GM18870 (cell line): ENCODE measurements at regions not wholly inside any gene's neighbourhood (a gene's known extent, or its start where the extent isn't known, plus 50 kb on each side); places are given as distances from the start of the nearest gene placed in this dataset.
"Not testable (repeated sequence)": the region's sequence is repeated elsewhere in the genome, so short reads cannot be mapped to it uniquely, and the experiment has no call there.

ENCODE experiments used
- ATAC-seq: cut with Tn5 transposase; IDR thresholded peaks from one replicate; pipeline ENCODE4 v1.9.1; 2021; ENCODE audit warnings: moderate library complexity; ENCODE audit not compliant: unreplicated experiment

DNA sequence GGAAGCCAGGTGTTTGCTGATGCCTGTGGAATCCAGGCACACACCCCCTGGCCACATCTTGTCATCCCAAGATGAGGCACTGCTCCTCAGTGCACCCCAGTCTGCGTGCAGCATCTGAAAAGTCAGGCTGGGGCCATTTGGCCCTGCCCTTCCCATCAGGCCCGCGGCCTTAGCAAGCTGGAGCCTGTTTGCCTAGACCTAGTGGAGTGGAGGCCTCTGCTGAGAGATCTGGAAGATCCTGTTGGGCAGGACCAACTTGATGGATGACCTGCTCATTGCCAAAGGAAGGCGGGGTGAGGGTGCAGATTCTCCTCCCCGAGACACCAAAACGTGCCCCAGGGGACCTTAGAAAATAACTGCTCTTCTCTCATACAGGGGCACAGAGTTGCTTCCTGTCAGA lies 220.2 kb downstream of the SHQ1 start:
- ATAC-seq: no peak

DNA sequence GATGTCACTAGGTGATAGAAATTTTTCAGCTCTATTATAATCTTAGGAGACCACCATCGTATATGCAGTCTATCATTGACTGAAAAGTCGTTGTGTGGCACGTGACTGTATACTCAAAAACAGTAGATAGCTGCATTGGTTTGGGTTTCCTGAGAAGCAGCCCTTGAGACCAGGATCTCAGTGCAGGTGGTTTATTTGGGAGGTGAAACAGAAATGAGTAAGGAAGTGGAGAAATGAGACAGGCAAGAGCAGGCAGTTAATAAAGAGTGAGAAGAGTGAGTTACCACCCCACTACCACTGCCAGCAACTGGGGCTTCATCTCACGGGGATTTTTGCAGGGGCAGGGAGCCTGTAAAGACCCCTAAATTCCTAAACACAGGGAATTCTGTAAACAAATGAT lies 221.0 kb downstream of the SHQ1 start:
- no peak for ATAC-seq

GRCh38 chr3:72625602-72626337 lies 222.5 kb downstream of the SHQ1 start:
- no peak for ATAC-seq

DNA sequence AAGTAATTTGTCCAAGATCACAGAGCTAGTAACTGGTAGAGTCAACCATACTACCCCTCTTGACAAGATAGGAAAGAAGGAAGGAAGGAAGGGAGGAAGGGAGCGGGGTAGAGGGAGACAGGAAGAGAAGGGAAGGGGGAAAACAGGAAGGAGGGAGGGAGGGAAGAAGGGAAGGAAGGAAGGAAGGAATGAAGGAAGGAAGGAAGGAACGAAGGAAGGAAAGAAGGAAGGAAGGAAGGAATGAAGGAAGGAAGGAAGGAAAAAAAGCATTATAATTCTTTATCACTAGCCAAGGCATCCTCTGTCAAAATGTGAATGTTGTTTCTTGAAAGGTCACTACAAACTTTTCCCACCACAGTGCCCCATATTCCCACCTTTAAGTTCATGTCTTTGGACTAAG lies 223.6 kb downstream of the SHQ1 start:
- no peak for ATAC-seq

- no peak for ATAC-seq
Measured at GRCh38 chr3:72618739-72619138, 229.5 kb downstream of the SHQ1 start.

DNA sequence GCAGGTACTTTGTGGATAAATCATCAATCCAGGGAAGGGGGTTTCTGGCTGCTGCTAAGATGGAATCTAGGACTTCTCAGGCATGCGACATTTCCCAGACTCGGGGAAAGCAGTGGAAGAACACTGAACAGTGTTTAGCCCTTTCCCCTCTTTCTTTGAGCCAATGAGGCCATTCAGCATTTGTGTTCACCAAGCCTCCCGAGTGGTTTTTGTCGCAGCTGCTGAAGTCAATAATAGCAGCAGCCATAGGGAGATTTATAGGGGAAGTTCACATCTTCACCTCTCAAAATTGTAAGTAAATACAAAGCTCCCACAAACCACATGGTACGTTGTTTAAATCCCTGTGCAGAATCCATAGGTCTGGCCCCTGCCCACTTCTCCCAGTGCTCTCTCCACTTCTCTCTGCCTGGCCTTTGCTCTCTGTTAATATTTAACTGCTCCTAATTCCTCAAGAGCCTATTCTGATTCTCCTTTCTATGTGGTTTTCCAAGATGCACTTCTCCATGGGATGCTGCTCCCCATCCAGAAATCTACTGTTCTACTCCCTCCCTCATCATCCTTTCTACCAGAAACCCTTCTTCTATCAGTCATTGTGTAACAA lies 230.7 kb downstream of the SHQ1 start:
- no peak for ATAC-seq

GRCh38 chr3:72615776-72616175 lies 232.5 kb downstream of the SHQ1 start:
- ATAC-seq: no peak

DNA sequence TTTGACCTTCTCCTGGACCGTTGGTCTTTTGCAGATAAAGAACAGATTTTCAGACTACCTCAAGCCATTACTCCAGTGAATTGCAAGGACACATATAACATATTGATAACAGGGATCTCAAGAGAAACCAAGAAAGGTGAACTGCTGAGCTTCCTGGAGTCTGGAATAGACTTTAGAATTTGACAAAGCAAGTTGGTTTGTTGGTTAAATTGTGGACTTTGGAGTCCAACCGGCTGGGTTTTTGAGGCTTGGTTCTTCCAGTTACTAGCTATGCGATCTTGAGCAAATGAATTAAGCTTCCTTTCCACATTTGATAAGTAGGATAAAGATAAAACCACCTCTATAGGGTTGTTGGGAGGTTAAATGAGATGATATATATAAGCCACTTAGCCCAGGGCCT lies 233.1 kb downstream of the SHQ1 start:
- no peak for ATAC-seq

- ATAC-seq: no peak
Measured at GRCh38 chr3:72614394-72615074, 233.7 kb downstream of the SHQ1 start.

DNA sequence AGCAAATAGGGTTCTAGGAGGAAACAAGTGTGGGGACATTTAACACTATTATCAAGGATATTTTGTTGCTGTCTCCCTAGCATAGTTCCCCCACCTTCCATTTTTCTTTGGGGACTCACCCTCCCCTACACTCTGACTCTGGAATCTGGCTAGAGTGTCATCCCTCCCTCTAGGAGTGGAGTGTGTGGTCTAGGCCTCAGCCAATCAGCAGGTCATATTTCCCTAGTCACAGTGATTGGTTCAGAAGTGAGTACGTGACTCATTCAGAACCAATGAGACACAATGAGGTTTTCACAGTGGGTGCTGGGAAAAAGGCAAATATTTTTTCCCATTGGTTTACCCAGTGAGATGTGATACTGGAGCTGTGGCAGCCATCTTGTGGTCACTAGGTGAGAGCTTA lies 234.4 kb downstream of the SHQ1 start:
- no peak for ATAC-seq

- ATAC-seq: not testable (repeated sequence)
Measured at GRCh38 chr3:72609114-72609513, 239.1 kb downstream of the SHQ1 start.

GRCh38 chr3:72606005-72606800 lies 242.0 kb downstream of the SHQ1 start:
- ATAC-seq: no peak

DNA sequence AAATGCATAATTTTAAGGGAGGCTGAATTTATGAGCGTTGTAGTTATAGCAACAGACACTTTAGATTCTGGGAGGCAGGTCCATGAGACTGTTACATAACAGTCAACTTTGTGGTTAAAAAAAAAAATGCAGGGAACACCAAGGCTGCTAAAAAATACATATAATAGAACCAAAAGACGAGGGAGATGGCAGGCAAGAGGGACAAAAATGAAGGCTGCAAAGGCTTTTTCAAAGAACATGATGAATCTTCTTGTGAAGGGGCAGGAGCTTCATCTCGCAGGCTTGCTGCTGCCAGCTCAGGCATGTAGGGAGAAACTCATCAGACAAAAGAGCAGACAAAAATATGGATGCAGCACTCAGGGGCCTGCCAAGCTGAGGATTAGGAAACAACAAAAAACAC lies 243.9 kb downstream of the SHQ1 start:
- ATAC-seq: no peak

DNA sequence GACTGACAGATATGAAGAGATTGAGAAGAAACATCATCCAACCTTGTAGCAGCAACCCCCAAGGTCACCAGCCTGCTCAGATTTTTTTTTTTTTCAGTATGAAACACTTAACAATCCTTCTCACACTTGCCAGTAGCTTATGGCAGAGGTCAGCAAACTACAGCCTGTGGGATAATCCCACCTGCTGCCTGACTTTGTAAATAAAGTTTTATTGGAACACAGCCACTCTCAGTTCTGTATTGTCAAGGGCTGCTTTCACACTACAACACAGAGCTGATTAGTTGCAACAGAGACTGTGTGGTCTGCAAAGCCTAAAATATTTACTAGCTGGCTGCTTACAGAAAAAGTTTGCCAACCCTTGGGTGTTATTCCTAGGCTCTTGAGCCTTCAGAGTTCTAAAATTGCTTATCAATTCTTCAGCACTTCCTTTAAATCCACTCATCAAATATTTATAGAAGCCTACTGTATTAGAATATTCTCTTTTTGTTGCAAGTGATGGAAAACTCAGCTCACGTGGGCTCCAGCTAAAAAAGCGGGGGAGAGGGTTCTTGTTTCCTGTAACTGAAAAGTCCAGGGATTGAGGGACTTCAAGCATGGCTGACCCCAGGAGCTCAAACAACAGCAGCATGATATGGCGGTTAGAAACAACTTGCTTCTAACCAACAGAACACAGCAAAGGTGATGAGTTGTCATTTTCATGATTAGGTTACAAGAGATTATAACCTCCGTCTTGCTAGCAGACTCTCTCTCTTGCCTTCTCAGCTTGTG lies 246.1 kb downstream of the SHQ1 start:
- ATAC-seq: no peak

DNA sequence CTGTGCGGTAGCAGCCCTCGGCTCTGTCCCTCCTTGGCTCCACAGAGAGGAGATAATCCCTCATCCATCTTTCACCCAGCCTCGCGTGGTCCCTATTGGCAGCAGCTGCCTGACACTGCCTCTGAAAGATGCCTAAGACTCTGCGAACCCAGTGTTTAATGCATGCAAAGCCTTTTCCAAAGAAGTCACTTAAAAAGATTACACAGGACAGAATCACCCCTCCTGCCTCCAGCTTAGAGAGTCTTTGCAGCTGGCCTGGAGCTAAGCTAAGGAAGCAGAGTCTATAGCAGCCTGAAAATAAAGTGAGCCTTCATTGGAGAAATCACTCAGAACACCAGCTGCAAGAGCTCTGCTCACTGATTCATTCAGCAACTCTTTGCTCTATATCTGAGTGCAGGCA lies 247.2 kb downstream of the SHQ1 start:
- ATAC-seq: no peak

DNA sequence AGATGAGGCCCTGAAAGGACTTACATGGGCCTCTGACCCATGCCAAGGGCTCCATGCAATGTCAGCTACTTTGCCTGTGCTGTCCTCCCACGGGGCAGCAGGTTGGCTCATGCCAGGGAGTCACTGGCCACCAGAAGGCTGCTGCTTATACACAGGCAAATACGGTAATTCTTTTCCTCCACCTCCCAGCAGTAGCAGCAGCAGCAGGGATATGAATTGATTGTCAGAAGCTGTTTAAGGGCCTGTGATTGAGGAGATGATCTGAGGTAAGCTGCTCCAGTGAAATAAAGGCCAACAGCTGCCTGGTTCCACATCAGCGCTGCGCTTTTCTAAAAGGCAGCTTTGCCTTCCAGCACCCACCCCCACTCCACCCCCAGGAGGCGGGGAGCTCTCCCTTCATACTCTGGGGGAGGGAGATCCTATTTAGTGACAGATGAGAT lies 250.5 kb downstream of the SHQ1 start:
- ATAC-seq: no peak

DNA sequence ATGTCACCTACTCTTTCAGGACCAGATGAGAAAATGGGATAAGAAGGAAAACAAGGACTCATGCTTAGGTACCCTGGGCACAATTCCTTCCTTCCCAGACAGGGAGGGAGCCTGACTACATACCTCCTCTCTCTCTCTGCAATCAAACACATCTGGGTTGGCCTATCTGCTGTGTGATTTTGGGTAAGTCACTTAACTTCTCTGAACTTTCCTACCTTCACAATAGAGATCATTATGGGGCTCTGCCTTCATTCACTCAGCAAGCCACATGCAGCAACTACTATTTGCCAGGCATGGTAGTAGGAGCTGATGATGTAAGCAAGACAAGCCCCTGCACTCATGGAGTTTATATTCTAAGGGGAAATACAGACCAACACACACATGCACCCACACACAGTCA lies 251.2 kb downstream of the SHQ1 start:
- ATAC-seq: no peak

- no peak for ATAC-seq
Measured at GRCh38 chr3:72595927-72596610, 252.2 kb downstream of the SHQ1 start.

DNA sequence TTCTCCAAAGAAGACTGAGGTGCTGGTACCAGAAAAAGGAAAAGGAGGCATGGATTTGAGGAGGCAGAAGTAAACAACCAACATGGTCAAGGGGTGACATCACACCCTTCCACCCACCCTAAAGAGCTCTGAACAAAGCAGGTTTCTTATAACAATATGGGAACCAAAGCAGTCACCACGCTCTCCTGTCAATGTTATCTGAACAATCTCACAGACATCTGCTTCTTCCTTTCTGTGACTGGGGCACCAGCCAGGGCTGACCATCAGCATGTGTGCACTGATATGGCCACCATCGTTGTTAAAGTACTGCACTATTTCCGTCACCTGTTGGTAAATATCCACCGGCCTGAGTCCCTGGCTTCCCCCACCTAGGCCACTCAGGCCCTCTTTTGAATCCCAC lies 252.9 kb downstream of the SHQ1 start:
- ATAC-seq: no peak

DNA sequence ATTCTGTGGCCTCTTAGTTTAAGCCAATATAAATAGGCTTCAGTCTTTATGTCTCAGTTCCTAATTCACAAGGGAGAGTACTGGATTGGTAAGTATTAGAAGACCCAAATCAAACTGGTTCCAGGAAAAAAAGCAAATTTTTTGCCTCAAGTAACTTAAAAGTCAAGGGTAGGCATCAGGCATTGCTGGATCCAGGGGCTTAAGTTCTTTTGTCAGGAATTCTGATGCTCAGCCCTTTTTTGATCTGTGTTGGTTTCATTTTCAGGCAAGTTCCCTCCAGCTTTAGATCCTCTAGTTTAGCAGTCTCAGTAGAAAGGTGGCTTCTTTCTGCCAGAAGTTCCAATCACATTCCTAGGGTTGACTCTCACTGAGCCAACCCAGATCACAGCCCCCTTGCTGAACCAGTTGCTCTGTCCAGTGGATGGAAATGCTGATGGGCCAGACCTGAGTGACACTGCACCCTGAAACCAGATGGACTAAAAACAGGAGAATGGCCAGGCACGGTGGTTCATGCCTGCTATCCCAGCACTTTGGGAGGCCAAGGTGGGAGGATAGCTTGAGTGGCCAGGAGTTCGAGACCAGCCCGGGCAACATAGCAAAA lies 253.5 kb downstream of the SHQ1 start:
- no peak for ATAC-seq
